HG03469 (cell line): ENCODE measurements at regions not wholly inside any gene's neighbourhood (a gene's known extent, or its start where the extent isn't known, plus 50 kb on each side); places are given as distances from the start of the nearest gene placed in this dataset.

Source experiments
- ATAC-seq: cut with Tn5 transposase; IDR thresholded peaks from one replicate; pipeline ENCODE4 v1.9.1; 2021; ENCODE audit warnings: mild to moderate bottlenecking, moderate library complexity, moderate number of reproducible peaks; ENCODE audit not compliant: unreplicated experiment

GRCh38 chr2:59938181-59938580 lies 615.3 kb downstream of the BCL11A start:
- no peak for ATAC-seq

DNA sequence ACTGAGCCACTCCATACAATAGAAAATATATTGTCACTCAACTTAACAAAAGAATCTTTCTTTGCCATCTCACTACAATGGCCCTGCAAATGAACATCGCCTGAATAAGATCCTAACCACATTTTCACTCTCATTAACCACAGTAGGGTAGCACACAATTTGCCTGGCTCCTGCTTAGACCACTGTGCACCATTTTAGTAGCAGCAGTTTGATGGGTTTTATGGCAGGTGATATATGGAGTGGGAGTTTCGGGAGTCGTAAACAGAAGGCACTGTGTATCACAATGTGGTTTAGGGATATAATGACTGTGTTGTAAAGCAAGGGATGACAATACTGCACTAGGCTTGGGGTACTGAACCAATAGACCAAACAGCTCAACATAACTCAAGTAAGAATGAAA lies 617.4 kb downstream of the BCL11A start:
- ATAC-seq: no peak

- ATAC-seq: no peak
Observed at GRCh38 chr2:59935005-59935404, 618.4 kb downstream of the BCL11A start.

- no peak for ATAC-seq
Observed at GRCh38 chr2:59933948-59934347, 619.5 kb downstream of the BCL11A start.

DNA sequence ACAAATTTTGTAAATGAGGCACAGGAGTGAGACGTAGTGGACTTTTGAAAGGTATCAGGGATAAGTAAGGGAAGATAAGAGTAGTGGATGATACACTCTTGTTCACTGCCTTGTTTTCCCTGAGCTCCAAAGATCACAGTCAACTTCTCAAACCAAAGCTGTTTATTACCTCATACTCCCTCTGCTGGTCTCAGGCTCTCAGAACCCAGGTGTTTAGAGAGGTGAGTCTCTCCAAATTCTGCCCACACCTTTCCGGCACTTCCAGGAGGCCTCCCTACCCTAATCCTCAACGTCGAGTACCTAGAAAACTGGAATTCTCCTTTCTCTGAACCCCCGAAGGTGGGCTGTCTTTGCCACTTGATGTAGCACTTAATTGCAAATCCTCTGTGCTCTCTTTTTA lies 621.1 kb downstream of the BCL11A start:
- ATAC-seq: no peak

DNA sequence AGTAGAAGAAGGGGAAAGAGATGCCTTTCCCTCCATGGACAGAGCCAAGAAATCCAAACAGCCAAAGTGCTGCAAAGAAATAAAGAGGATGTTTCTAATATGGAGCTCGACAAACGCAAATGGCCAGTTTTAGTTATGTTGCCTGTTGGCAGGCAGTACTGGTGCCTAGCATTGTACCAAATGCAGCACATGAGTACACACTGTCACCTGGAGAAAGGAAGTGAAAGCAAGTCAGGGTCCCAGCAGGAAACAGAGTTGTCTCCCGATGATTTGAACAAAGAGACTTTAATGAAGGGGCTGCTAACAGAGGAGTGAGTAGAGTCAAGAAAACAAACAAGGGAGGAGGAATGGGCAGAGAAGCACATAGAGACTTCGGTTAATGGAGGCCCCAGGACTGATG lies 623.0 kb downstream of the BCL11A start:
- no peak for ATAC-seq

DNA sequence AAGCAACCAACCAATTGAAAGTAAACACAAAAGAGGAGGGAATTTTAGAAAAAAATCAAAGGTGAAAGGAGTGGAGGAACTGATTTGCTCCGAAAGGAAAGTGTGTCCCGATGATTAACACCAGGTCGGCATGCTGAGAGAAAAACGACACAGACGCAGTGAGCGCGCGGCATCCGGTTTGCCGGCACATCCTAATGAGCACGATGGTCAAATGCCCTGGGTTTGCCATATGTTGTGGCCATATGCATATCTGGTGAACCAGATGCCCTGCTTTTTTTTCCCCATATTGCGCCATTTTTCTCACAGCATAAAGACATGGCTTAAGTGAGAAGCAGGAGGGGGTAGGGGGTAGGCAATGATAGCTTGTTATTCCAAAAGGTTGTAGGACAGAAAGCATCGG lies 626.7 kb downstream of the BCL11A start:
- ATAC-seq: no peak

- ATAC-seq: no peak
Observed at GRCh38 chr2:59925321-59925720, 628.1 kb downstream of the BCL11A start.

- ATAC-seq: no peak
Observed at GRCh38 chr2:59924346-59924745, 629.1 kb downstream of the BCL11A start.

DNA sequence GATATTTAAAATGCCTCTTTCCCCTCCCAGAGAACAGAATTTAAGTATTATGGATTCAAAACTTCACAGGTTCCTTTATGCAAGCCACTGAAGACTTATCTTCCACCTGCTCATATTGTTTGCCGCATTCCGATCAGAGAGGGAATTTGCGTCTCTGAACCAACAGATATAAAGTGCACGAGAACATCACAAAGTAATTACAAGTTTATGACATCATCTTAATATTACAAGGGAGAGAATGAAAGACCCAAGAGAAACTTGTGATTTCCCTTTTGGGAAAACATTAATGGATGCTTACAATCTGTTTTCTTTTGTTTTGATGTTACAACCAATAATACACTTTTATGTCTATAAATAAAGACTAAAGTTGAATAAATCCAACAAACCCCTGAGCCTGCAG lies 631.0 kb downstream of the BCL11A start:
- no peak for ATAC-seq

DNA sequence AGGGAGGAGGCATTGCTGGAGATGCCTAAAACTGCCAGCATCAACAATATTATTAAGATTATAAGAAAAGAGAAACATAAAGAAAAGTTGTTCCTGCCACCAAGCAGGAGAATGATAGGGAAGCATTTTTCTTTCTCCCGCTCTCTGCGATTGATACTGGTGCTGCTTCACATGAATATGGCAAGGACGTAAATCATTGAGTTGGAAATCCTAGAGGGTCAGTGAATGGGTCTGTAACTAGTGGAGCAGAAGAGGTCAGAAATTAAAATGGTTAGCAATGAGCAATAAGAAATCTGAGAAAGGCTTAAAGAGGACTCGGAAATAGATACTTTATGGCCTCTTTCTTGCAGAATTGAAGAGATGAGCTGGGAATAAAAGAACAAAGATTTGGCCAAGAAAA lies 631.7 kb downstream of the BCL11A start:
- no peak for ATAC-seq

GRCh38 chr2:59920961-59921360 lies 632.5 kb downstream of the BCL11A start:
- ATAC-seq: no peak

DNA sequence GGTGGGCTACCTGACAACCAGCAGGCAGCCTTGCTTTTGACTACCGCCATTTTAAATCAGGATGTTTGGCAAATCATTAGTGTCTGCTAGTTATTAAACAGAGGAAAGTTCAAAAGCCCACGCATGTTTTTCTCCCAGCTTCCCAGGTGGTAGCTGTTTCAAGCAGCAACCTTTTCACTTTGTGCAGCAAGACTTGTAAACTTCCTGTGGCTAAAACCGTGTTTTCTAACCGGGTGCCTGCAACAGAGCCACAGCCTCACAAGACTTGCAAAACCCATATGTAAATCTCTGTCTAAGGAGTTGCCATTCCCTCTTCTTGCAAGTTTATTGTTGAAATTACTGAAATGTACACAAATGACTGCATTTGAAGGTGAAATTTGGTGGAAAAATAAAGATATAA lies 633.1 kb downstream of the BCL11A start:
- no peak for ATAC-seq

- no peak for ATAC-seq
Observed at GRCh38 chr2:59919579-59919978, 633.9 kb downstream of the BCL11A start.

- ATAC-seq: no peak
Observed at GRCh38 chr2:59912042-59912441, 641.4 kb downstream of the BCL11A start.

GRCh38 chr2:59910166-59910565 lies 643.3 kb downstream of the BCL11A start:
- ATAC-seq: no peak

GRCh38 chr2:59909147-59909546 lies 644.3 kb downstream of the BCL11A start:
- ATAC-seq: no peak

GRCh38 chr2:59905731-59906130 lies 647.7 kb downstream of the BCL11A start:
- ATAC-seq: no peak

DNA sequence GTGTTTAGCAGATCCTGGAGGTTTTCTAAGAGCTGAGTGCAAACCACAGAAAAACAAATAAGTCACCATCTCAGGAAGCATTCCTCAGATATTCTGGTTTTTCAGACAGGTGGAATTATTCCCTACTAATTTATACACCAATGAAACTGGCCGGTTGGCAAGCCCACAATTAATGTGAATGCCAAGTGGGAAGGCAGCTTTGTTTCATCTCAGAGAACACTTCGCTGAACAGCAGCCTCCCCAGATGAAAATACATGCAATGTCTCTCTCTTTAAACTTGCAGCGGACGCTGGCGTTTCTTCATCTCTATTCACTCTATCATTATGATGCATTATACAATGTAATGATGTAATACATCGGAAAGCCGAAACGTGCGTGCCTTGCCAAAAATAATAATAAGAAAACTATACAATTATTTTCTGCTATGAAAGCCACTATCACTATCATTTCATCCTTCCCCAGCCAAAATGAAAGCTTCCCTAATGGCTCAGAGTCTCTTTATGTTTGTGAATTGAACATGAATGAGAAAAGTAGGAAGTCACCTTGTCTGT lies 649.4 kb downstream of the BCL11A start:
- ATAC-seq: no peak

- no peak for ATAC-seq
Observed at GRCh38 chr2:59900728-59901452, 652.6 kb downstream of the BCL11A start.

- no peak for ATAC-seq
Observed at GRCh38 chr2:59899692-59900091, 653.8 kb downstream of the BCL11A start.

DNA sequence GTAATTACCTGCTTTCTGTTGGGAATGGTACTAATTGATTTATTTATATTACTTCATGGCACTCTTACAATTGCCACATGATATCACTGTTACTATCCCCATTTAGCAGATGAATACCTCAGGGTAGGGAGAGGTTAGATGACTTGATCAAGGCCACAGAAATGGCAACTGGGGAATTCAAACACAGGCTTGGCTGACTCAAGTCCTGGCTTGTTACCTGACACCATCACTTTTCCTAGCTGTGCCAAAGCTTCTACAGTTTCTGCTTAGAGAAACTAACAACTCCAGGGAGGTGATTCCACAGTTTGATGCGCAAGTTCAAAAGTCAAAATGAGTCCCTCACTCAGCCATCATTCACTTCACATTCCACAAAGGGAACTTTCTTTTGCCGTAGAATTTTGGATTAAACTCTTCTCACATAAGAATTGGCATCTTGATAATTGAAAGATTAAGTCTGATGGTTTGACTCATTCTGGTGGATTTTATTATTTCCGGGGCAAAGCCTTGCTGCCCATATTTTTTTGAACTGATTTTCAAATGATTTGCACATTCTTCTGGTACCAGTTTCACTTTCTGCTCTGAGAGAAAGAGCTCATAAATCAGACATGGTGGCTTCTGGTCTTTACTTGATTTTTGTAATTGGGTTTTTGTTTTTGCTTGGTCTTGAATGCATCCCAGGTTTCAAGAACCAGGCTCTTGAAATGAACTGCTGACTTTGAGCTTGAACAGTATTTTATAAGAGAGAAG lies 656.8 kb downstream of the BCL11A start:
- no peak for ATAC-seq
